Endothelial cell of umbilical vein (primary cell): ENCODE measurements at regions not wholly inside any gene's neighbourhood (a gene's known extent, or its start where the extent isn't known, plus 50 kb on each side); places are given as distances from the start of the nearest gene placed in this dataset.

Source experiments
- BruUV-seq: library from RNA; stranded (reverse); fragments of 400-500 nt; replicated peaks from 2 replicates; lab custom pipeline; 2021; lab: Mats Ljungman, UMichigan
- CTCF ChIA-PET: fragments of 300-600, 350-600 bp; sonication (Branson Sonifier 250); formaldehyde crosslinking; loops from one replicate; lab custom pipeline; 2021; ENCODE audit warnings: antibody characterized with exemption, inconsistent platforms; lab: Charles Lee
- POLR2A ChIA-PET: fragments of 300-600, 350-600 bp; sonication (Branson Sonifier 250); formaldehyde crosslinking; loops from one replicate; lab custom pipeline; 2021; ENCODE audit warnings: antibody characterized with exemption, inconsistent platforms; lab: Charles Lee
- DNase-seq: peaks from one replicate; pipeline ENCODE4 v3.0.0-alpha.2; 2011; ENCODE audit warnings: low read depth, low spot score
- FAIRE-seq: peaks from 2 replicates; lab custom pipeline; 2011; peaks lifted over from hg19 to GRCh38; lab: Jason Lieb, UNC
- H2AFZ ChIP-seq: 2 replicates; pipeline ENCODE4 v1.6.0; 2012; ENCODE audit warnings: low read depth, low read length, control low read depth, inconsistent platforms
- H3K27ac ChIP-seq: 2 replicates; pipeline ENCODE4 v1.5.1; 2011; ENCODE audit warnings: low read depth, mild to moderate bottlenecking, control low read depth, low read length, moderate library complexity; ENCODE audit not compliant: insufficient read depth
- H3K27me3 ChIP-seq, 2 experiments: 2 replicates each; pipeline versions ENCODE4 v1.6.0 to v1.6.1; 2011; ENCODE audit warnings: low read length in 2 of 2, mixed read lengths in 1 of 2; ENCODE audit not compliant: control insufficient read depth in 2 of 2, insufficient read depth in 2 of 2
- H3K36me3 ChIP-seq, 2 experiments: 2 replicates in 1 of 2; 3 replicates in 1 of 2; pipeline ENCODE4 v1.5.1; 2011; ENCODE audit warnings: low read length in 2 of 2, mild to moderate bottlenecking in 1 of 2, moderate library complexity in 1 of 2; ENCODE audit not compliant: control insufficient read depth in 2 of 2, insufficient read depth in 2 of 2; ENCODE audit errors: extremely low read depth in 1 of 2
- H3K4me1 ChIP-seq: 3 replicates; pipeline ENCODE4 v1.5.1; 2011; ENCODE audit warnings: mild to moderate bottlenecking, low read length; ENCODE audit not compliant: control insufficient read depth, insufficient read depth; ENCODE audit errors: extremely low read depth
- H3K4me2 ChIP-seq: 2 replicates; pipeline ENCODE4 v1.6.1; 2011; ENCODE audit warnings: low read length, control low read depth, mixed read lengths; ENCODE audit not compliant: insufficient read depth
- H3K4me3 ChIP-seq, 3 experiments: fragments of 200-600 bp in 1 of 3; sonication (generic), shearing (Covaris generic) in 1 of 3; replicated peaks in 1 of 3; 2 replicates each; pipeline ENCODE4 v1.5.1; 2011 to 2016; ENCODE audit warnings: control low read depth in 3 of 3, low read length in 3 of 3, mild to moderate bottlenecking in 2 of 3, inconsistent platforms in 1 of 3, low read depth in 1 of 3, moderate library complexity in 1 of 3; ENCODE audit not compliant: insufficient read depth in 1 of 3
- H3K79me2 ChIP-seq: 2 replicates; pipeline ENCODE4 v1.6.0; 2012; ENCODE audit warnings: low read length, inconsistent platforms; ENCODE audit not compliant: control insufficient read depth, insufficient read depth
- H3K9ac ChIP-seq: replicated peaks from 2 replicates; pipeline ENCODE3; 2011; ENCODE audit warnings: low read length, control low read depth; ENCODE audit not compliant: insufficient read depth; ENCODE audit errors: extremely low read depth
- H3K9me1 ChIP-seq: replicated peaks from 3 replicates; pipeline ENCODE4 v1.6.0; 2011; ENCODE audit warnings: mild to moderate bottlenecking, low read length; ENCODE audit not compliant: control insufficient read depth, insufficient read depth; ENCODE audit errors: extremely low read depth
- H3K9me3 ChIP-seq: replicated peaks from 2 replicates; pipeline ENCODE4 v1.5.1; 2012; ENCODE audit warnings: low read length, inconsistent platforms; ENCODE audit not compliant: control insufficient read depth, insufficient read depth
- H4K20me1 ChIP-seq: replicated peaks from 2 replicates; pipeline ENCODE3; 2011; ENCODE audit warnings: mild to moderate bottlenecking, low read length; ENCODE audit not compliant: control insufficient read depth, insufficient read depth; ENCODE audit errors: extremely low read depth
- EZH2 ChIP-seq: IDR thresholded peaks from 2 replicates; pipeline ENCODE4 v1.6.1; 2012; ENCODE audit warnings: borderline replicate concordance, low read depth, mild to moderate bottlenecking, moderate library complexity, low read length, inconsistent platforms; ENCODE audit not compliant: severe bottlenecking
- FOS ChIP-seq: IDR thresholded peaks from 2 replicates; pipeline ENCODE4 v1.6.1; 2011; ENCODE audit warnings: mild to moderate bottlenecking, low read length, moderate library complexity, borderline replicate concordance; ENCODE audit not compliant: insufficient read depth
- GATA2 ChIP-seq: IDR thresholded peaks from 2 replicates; pipeline ENCODE4 v1.7.0; 2011; ENCODE audit warnings: low read depth, mild to moderate bottlenecking, moderate library complexity, mixed read lengths, low read length; ENCODE audit not compliant: insufficient read length, insufficient read depth
- JUN ChIP-seq: IDR thresholded peaks from 2 replicates; pipeline ENCODE4 v1.6.1; 2011; ENCODE audit warnings: borderline replicate concordance, low read depth; ENCODE audit not compliant: insufficient read length, insufficient read depth
- MYC ChIP-seq: IDR thresholded peaks from one replicate; pipeline ENCODE4 v1.6.1; 2011; ENCODE audit warnings: mild to moderate bottlenecking, low read depth, low read length
- POLR2A ChIP-seq: IDR thresholded peaks from 2 replicates; pipeline ENCODE4 v1.6.1; 2012; ENCODE audit warnings: low read depth, mild to moderate bottlenecking, control low read depth, low read length
- POLR2AphosphoS5 ChIP-seq: IDR thresholded peaks from 2 replicates; pipeline ENCODE4 v1.6.1; 2012; ENCODE audit warnings: low read depth, mild to moderate bottlenecking, control low read depth, low read length, moderate library complexity; ENCODE audit not compliant: insufficient read depth
- dilution Hi-C: fragments of 300-500 bp; cut with MboI; formaldehyde crosslinking; loops from one replicate; pipeline ENCODE4 v1.15.0; 2019; ENCODE audit warnings: low sequenced_read_pairs; ENCODE audit not compliant: extremely low pct_ligation_motif_present
- intact Hi-C: fragments of 100-400 bp; cut with micrococcal nuclease; formaldehyde crosslinking; loops from one replicate; pipeline ENCODE4 v1.10.0; 2022
- TF ChIP-seq, protein P1 (sequence below): IDR thresholded peaks from 2 replicates; pipeline ENCODE4 v1.6.1; 2011; ENCODE audit not compliant: insufficient read depth, insufficient read length
- TF ChIP-seq, protein P2 (sequence below), 2 donors: IDR thresholded peaks; 1 replicate in 1 of 2; 2 replicates in 1 of 2; pipeline ENCODE4 v1.5.1; 2011; ENCODE audit warnings: low read length in 2 of 2, mild to moderate bottlenecking in 2 of 2, moderate library complexity in 2 of 2, control low read depth in 1 of 2, inconsistent platforms in 1 of 2, low read depth in 1 of 2; ENCODE audit not compliant: insufficient read depth in 1 of 2; ENCODE audit errors: extremely low read depth in 1 of 2

DNA sequence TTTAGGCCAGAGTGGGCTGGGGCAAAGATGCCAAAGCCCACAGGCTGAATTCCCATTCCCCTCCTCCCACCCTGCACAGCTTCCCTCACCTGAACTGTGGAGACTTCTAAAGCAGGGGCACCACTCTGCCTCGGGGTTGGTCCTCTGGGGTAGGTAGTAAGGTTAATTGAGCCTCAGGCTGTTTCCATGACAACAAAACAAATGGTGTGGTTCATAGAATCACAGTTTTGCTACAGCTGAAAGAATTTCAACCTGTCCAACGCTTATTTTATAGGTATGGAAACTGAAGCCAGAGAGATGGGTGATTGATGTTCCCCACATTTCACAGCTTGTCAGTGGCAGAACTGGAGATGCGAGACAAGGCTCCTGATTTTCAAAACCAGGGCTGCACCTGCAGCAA lies 109.5 kb downstream of the SNX19 start:
- Histone ChIP-seq H4K20me1 (no peaks in the 10 kb centered on the region), H3K9me3 (no peaks in the 10 kb centered on the region), H3K9me1 (no peaks in the 10 kb centered on the region), H3K79me2 (no peaks in the 10 kb centered on the region), H3K9ac (no peak overlapping the region), H3K27me3 (no peaks in the 10 kb centered on the region), H3K36me3 (no peaks in the 10 kb centered on the region), H2AFZ (no peak overlapping the region), H3K4me3 (no peak overlapping the region), H3K4me1 (no peaks in the 10 kb centered on the region), H3K4me2 (no peak overlapping the region), H3K27ac (no peak overlapping the region)
- DNase-seq (no peak), FAIRE-seq (no peak)
- intact Hi-C loops: no loop called here
- dilution Hi-C loops: no loop called here
- CTCF ChIA-PET: interaction anchor here (2.4 kb wide), 1 partner anchor 10 kb away, joined by 5 read pairs; no protein-coding TSS in a partner anchor
- TF ChIP-seq POLR2A (no peak), MYC (no peak)
- no TSS peak for BruUV-seq
- POLR2A ChIA-PET: no interaction called here

DNA sequence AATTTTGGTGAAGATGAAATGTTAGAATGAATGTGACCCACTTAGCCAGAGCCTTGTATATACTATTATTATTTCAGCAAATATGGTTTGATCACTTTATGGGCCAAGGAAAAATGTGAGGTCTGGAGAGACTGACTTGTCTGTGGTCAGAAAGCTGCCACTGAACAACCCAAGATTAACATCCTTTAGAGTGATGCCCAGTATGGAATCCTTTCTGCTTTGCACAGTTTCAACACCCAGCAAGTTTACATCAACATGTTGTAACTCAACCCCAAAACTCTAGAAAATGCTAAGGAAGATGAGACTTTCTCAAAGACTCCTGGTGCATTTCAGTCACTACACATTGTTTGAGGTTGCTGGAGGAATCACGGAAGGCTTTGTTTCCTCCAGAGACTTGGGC lies 107.7 kb downstream of the SNX19 start:
- no peak overlapping the region for H3K4me3 ChIP-seq
- no peak for TF ChIP-seq POLR2A
- no peak for TF ChIP-seq GATA2
- TF ChIP-seq MYC: no peak
- TF ChIP-seq, protein P1, sequence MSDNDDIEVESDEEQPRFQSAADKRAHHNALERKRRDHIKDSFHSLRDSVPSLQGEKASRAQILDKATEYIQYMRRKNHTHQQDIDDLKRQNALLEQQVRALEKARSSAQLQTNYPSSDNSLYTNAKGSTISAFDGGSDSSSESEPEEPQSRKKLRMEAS: no peak
- no peak for TF ChIP-seq EZH2
- TF ChIP-seq JUN: no peak
- no peak for TF ChIP-seq POLR2AphosphoS5
- no peak for TF ChIP-seq FOS
- TF ChIP-seq, protein P2, sequence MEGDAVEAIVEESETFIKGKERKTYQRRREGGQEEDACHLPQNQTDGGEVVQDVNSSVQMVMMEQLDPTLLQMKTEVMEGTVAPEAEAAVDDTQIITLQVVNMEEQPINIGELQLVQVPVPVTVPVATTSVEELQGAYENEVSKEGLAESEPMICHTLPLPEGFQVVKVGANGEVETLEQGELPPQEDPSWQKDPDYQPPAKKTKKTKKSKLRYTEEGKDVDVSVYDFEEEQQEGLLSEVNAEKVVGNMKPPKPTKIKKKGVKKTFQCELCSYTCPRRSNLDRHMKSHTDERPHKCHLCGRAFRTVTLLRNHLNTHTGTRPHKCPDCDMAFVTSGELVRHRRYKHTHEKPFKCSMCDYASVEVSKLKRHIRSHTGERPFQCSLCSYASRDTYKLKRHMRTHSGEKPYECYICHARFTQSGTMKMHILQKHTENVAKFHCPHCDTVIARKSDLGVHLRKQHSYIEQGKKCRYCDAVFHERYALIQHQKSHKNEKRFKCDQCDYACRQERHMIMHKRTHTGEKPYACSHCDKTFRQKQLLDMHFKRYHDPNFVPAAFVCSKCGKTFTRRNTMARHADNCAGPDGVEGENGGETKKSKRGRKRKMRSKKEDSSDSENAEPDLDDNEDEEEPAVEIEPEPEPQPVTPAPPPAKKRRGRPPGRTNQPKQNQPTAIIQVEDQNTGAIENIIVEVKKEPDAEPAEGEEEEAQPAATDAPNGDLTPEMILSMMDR (IDR thresholded peaks at IDR 0.05; ENCODE audit: extremely low read depth in 1 of 2, insufficient read depth in 1 of 2, low read depth in 1 of 2, low read length in 2 of 2): no peak
- H3K9ac ChIP-seq: no peak overlapping the region
- no peaks in the 10 kb centered on the region for H3K4me1 ChIP-seq
- no peaks in the 10 kb centered on the region for H3K9me3 ChIP-seq
- H3K79me2 ChIP-seq: no peaks in the 10 kb centered on the region
- H3K27me3 ChIP-seq: peaks cover 0 to under 1% of the 10 kb centered on the region in 2 experiments
- intact Hi-C loops (no loop called here), dilution Hi-C loops (no loop called here)
- ChIA-PET CTCF (no interaction called here), POLR2A (no interaction called here)
- H3K4me2 ChIP-seq: no peak overlapping the region
- no peaks in the 10 kb centered on the region for H3K9me1 ChIP-seq
- H3K36me3 ChIP-seq: no peaks in the 10 kb centered on the region
- no peak overlapping the region for H2AFZ ChIP-seq
- H4K20me1 ChIP-seq: no peaks in the 10 kb centered on the region
- H3K27ac ChIP-seq: no peak overlapping the region
- DNase-seq (no peak), FAIRE-seq (no peak)
- BruUV-seq: no TSS peak
